GM18858 (cell line): ENCODE measurements at regions not wholly inside any gene's neighbourhood (a gene's known extent, or its start where the extent isn't known, plus 50 kb on each side); places are given as distances from the start of the nearest gene placed in this dataset.
"Not testable (repeated sequence)": the region's sequence is repeated elsewhere in the genome, so short reads cannot be mapped to it uniquely, and the experiment has no call there.

Source experiments
- ATAC-seq: cut with Tn5 transposase; IDR thresholded peaks from one replicate; pipeline ENCODE4 v1.9.1; 2021; ENCODE audit not compliant: unreplicated experiment

DNA sequence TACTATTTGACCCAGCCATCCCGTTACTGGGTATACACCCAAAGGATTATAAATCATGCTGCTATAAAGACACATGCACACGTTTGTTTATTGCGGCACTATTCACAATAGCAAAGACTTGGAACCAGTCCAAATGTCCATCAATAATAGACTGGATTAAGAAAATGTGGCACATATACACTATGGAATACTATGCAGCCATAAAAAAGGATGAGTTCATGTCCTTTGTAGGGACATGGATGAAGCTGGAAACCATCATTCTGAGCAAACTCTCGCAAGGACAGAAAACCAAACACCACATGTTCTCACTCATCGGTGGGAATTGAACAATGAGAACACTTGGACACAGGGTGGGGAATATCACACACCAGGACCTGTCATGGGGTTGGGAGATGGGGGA is 56.7 kb upstream of the SELENOP start:
- not testable (repeated sequence) for ATAC-seq

GRCh38 chr5:42864749-42865148 is 53.1 kb upstream of the SELENOP start:
- not testable (repeated sequence) for ATAC-seq
